Heart right ventricle (tissue), 16 donors: ENCODE measurements at regions not wholly inside any gene's neighbourhood (a gene's known extent, or its start where the extent isn't known, plus 50 kb on each side); places are given as distances from the start of the nearest gene placed in this dataset.

Experiments
- ATAC-seq, 8 donors: fragments of 200-7000 bp; cut with Tn5 transposase; one replicate each; pipeline ENCODE4 v1.9.1; 2020; ENCODE audit warnings: mild to moderate bottlenecking in 8 of 8, moderate library complexity in 8 of 8, moderate number of reproducible peaks in 1 of 8
- DNase-seq, 2 donors: peaks; one replicate each; pipeline ENCODE4 v3.0.0-alpha.2; 2020
- H3K27ac ChIP-seq, 10 donors: fragments of 200-600 bp; sonication (generic) in 2 of 10; one replicate each; pipeline versions ENCODE4 v1.5.0 to v1.8.0; 2020 to 2022; ENCODE audit warnings: mild to moderate bottlenecking in 3 of 10
- H3K27me3 ChIP-seq, 7 donors: fragments of 200-600 bp; one replicate each; pipeline ENCODE4 v1.8.0; 2021 to 2022; ENCODE audit warnings: mild to moderate bottlenecking in 2 of 7
- H3K36me3 ChIP-seq, 9 donors: fragments of 200-600 bp; sonication (generic) in 1 of 9; one replicate each; pipeline versions ENCODE4 v1.5.0 to v1.8.0; 2020 to 2022; ENCODE audit warnings: mild to moderate bottlenecking in 2 of 9
- H3K4me1 ChIP-seq, 9 donors: fragments of 200-600 bp; sonication (generic) in 1 of 9; one replicate each; pipeline versions ENCODE4 v1.5.0 to v1.8.0; 2020 to 2022; ENCODE audit warnings: mild to moderate bottlenecking in 4 of 9
- H3K4me3 ChIP-seq, 10 donors: fragments of 200-600 bp; sonication (generic) in 2 of 10; one replicate each; pipeline versions ENCODE4 v1.5.0 to v1.8.0; 2020 to 2022; ENCODE audit warnings: mild to moderate bottlenecking in 7 of 10, moderate library complexity in 2 of 10
- H3K9me3 ChIP-seq, 11 donors: fragments of 200-600 bp in 10 of 11; sonication (generic) in 2 of 11; one replicate each; pipeline versions ENCODE4 v1.5.0 to v1.8.0; 2013 to 2022; ENCODE audit warnings: mild to moderate bottlenecking in 2 of 11, control low read depth in 1 of 11, moderate library complexity in 1 of 11
- CTCF ChIP-seq, 9 donors: fragments of 200-600 bp; sonication (generic) in 2 of 9; IDR thresholded peaks; one replicate each; pipeline versions ENCODE4 v1.5.0 to v1.8.0; 2021 to 2022; ENCODE audit warnings: antibody characterized with exemption in 9 of 9, mild to moderate bottlenecking in 5 of 9, moderate library complexity in 1 of 9
- WGBS, 2 donors: extraction: QIAGEN DNeasy Blood & Tissue Kit; methylation state at CpG; one replicate each; pipeline ENCODE4 v1.1.7; 2013; ENCODE audit warnings: inconsistent platforms in 1 of 2; 5-methylcytosine and 5-hydroxymethylcytosine counted together
- intact Hi-C, 10 donors: fragments of 100-400 bp; cut with DNase I; formaldehyde crosslinking; loops; one replicate each; pipeline versions ENCODE4 v1.11.1 to v1.14.2; 2022
- donor health status: Arrhythmogenic right ventricular cardiomyopathy.
- donor health status: ischemic (EF 13 %, LVEDD 7.1; RV severe dilation, severe dysfunction).
- donor health status: healthy with polysubstance abuse.
- donor health status: DM: no; HTN: yes; CAD: no.
- donor health status: DM: no; HTN: no; CAD: no.
- donor health status: ischemic (EF 25% LVEDD 6.9; RV normal size, moderate dysfunction).
- donor health status: ischemic (EF 25% LVEDD 5.7; RV mildly dilated, moderate dysfunction).
- donor health status: healthy.
- donor health status: DM: yes; HTN: yes; CAD: no.
- donor health status: Ischemic cardiomyopathy.
- donor health status: ischemic (EF 35%, LVEDD 5.7; RV mildly dilated, moderate dysfunction).
- donor health status: nonischemic (EF 11% LVEDD 7.7; RV severe dilation, severe dysfunction).
- donor health status: DM: yes; HTN: yes; CAD: no.
- donor health status: PGD.
- donor health status: ischemic (EF 29% LVEDD 5.4; RV normal size, mild dysfunction).
- donor health status: nonischemic (EF 23%, LVEDD 6.1; RV moderate dilation, normal function).

- 58 to 65% methylated on average over 1 of the region's 1 CpG for whole genome bisulfite sequencing, 2 donors
- ATAC-seq (no peak), DNase-seq (no peak)
- H3K27me3 ChIP-seq, result no peaks in the 10 kb centered on the region
- H3K27ac ChIP-seq, result no peak overlapping the region
- no peaks in the 10 kb centered on the region for H3K4me1 ChIP-seq
- no peaks in the 10 kb centered on the region for H3K36me3 ChIP-seq
- no peak for TF ChIP-seq CTCF (IDR thresholded peaks at IDR 0.05)
- no peaks in the 10 kb centered on the region for H3K9me3 ChIP-seq
- no peak overlapping the region for H3K4me3 ChIP-seq
- intact Hi-C loops, result no loop called here
Measured at GRCh38 chr4:165748321-165748720, 124.7 kb upstream of the TLL1 start.

- intact Hi-C loops, result no loop called here
- Histone ChIP-seq H3K36me3 (no peaks in the 10 kb centered on the region), H3K4me3 (no peak overlapping the region), H3K9me3 (no peaks in the 10 kb centered on the region), H3K27me3 (no peaks in the 10 kb centered on the region), H3K4me1 (no peaks in the 10 kb centered on the region), H3K27ac (no peak overlapping the region)
- 48 to 64% methylated on average over 4 of the region's 4 CpGs for WGBS, 2 donors
- TF ChIP-seq CTCF (IDR thresholded peaks at IDR 0.05), result no peak
- ATAC-seq, result no peak
- no peak for DNase-seq
Measured at GRCh38 chr4:165751882-165752281, 121.2 kb upstream of the TLL1 start.

GRCh38 chr4:165754664-165755063 lies 118.4 kb upstream of the TLL1 start:
- no peaks in the 10 kb centered on the region for H3K9me3 ChIP-seq
- 80 to 83% methylated on average over 4 of the region's 4 CpGs for WGBS, 2 donors
- intact Hi-C loops, result no loop called here

GRCh38 chr4:165756836-165757235 lies 116.2 kb upstream of the TLL1 start:
- H3K27ac ChIP-seq, result no peak overlapping the region
- WGBS, 2 donors, result 73 to 97% methylated on average over 1 of the region's 1 CpG
- intact Hi-C loops, result no loop called here

More at GRCh38 chr4:165754664-165755063, 118.4 kb upstream of the TLL1 start:
- no peak for ATAC-seq
- Histone ChIP-seq H3K27me3 (no peaks in the 10 kb centered on the region), H3K36me3 (no peaks in the 10 kb centered on the region), H3K27ac (no peak overlapping the region), H3K4me3 (no peak overlapping the region), H3K4me1 (peaks cover 0 to 11% (median 0%) of the 10 kb centered on the region in 9 donors)
- no peak for DNase-seq
- no peak for TF ChIP-seq CTCF (IDR thresholded peaks at IDR 0.05)

More at GRCh38 chr4:165756836-165757235, 116.2 kb upstream of the TLL1 start:
- no peak for TF ChIP-seq CTCF (IDR thresholded peaks at IDR 0.05)
- H3K4me3 ChIP-seq, result no peak overlapping the region
- H3K9me3 ChIP-seq, result no peaks in the 10 kb centered on the region
- DNase-seq (no peak), ATAC-seq (no peak)
- no peaks in the 10 kb centered on the region for H3K27me3 ChIP-seq
- peaks cover 0 to 11% (median 0%) of the 10 kb centered on the region in 9 donors for H3K4me1 ChIP-seq
- no peaks in the 10 kb centered on the region for H3K36me3 ChIP-seq
